ENCODE measurements at regions not wholly inside any gene's neighbourhood (a gene's known extent, or its start where the extent isn't known, plus 50 kb on each side); places are given as distances from the start of the nearest gene placed in this dataset.

DNA sequence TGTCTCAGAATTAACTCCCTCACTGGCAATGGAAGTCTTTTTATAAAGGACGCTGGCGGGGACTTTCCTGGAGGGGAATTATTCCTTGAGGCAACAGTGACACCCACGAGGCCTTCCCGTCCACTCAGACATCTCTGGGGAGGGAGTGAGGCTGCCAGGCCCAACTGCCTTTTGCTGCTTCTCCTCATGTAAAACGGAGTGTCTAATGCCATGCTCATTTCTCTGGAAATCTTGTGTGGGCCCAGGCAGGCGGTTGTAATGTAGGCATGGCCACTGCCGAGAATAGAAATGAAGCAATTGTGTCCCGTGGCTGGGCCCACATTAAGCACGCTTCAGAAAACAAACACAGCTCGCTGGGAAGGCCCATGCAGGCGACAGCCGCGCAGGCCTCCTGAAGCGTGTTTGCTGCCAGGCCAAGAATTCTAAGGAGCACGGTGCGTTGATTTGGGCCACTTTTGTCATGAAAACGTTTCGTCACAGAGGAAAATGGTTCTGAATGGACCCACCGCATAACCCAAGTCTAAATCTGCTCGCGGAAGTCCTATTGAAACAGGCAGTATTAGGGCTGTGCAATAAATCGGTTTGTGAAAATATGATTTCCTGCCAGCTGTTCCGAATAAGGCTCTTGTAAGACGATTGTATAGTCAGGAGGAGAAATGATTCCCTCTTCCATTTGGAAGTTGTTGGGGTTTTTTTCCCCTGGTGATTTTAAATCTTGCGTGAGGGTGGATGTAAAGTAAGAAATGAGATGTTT lies 104.2 kb upstream of the CHST15 start:
- TF ChIP-seq, protein P1, sequence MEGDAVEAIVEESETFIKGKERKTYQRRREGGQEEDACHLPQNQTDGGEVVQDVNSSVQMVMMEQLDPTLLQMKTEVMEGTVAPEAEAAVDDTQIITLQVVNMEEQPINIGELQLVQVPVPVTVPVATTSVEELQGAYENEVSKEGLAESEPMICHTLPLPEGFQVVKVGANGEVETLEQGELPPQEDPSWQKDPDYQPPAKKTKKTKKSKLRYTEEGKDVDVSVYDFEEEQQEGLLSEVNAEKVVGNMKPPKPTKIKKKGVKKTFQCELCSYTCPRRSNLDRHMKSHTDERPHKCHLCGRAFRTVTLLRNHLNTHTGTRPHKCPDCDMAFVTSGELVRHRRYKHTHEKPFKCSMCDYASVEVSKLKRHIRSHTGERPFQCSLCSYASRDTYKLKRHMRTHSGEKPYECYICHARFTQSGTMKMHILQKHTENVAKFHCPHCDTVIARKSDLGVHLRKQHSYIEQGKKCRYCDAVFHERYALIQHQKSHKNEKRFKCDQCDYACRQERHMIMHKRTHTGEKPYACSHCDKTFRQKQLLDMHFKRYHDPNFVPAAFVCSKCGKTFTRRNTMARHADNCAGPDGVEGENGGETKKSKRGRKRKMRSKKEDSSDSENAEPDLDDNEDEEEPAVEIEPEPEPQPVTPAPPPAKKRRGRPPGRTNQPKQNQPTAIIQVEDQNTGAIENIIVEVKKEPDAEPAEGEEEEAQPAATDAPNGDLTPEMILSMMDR (conservative IDR thresholded peaks at IDR 0.05), result no peak
- H3K9me3 ChIP-seq (ENCODE audit: control insufficient read depth, low read depth, low read length), result no peaks in the 10 kb centered on the region
- H4K91ac ChIP-seq (ENCODE audit: insufficient read length, low read depth, low read length), result no peak overlapping the region
- no peak overlapping the region for H3K18ac ChIP-seq (ENCODE audit: insufficient read length, low read depth, low read length)
- Mint-ChIP-seq H3K27me3 (ENCODE audit: low read depth) (peaks cover 4% of the 10 kb centered on the region), H3K9me3 (peaks cover 0 to 7% of the 10 kb centered on the region in 2 experiments; a peak in 2 of 5 replicates), H3K27ac (no peak overlapping the region), H3K4me1 (peaks cover 0 to 11% of the 10 kb centered on the region in 2 experiments; a peak in 2 of 4 replicates), H3K36me3 (ENCODE audit: insufficient read depth in 1 of 3, low read depth in 3 of 3) (peaks cover 0 to 1% (median 0%) of the 10 kb centered on the region in 3 experiments; a peak in 4 of 7 replicates), H3K4me3 (no peak overlapping the region)
- no peaks in the 10 kb centered on the region for H3K4me1 ChIP-seq (ENCODE audit: insufficient read depth, low read length)
- no peak overlapping the region for H2AFZ ChIP-seq (ENCODE audit: low read length)
- no peaks in the 10 kb centered on the region for H4K20me1 ChIP-seq (ENCODE audit: control insufficient read depth, insufficient read depth, insufficient read length)
- H3K9ac ChIP-seq (ENCODE audit: extremely low read depth, insufficient read length, low read length), result no peak overlapping the region
- H3K27ac ChIP-seq (ENCODE audit: insufficient read length, low read depth, low read length), result no peak overlapping the region
- no peaks in the 10 kb centered on the region for H3K79me1 ChIP-seq (ENCODE audit: insufficient read depth, low read depth, low read length, poor library complexity, severe bottlenecking)
- no peak overlapping the region for H3T11ph ChIP-seq (ENCODE audit: low read length)
- no peak overlapping the region for H3K4ac ChIP-seq (ENCODE audit: low read depth, low read length)
- H2AK5ac ChIP-seq (ENCODE audit: insufficient read length, low read length), result no peak overlapping the region
- H4K5ac ChIP-seq (ENCODE audit: insufficient read length, low read depth, low read length), result no peak overlapping the region
- no peaks in the 10 kb centered on the region for H3K79me2 ChIP-seq (ENCODE audit: insufficient read depth, low read length)
- no peak overlapping the region for H2BK20ac ChIP-seq (ENCODE audit: low read depth, low read length, poor library complexity, severe bottlenecking)
- H2BK15ac ChIP-seq (ENCODE audit: low read depth, low read length), result no peak overlapping the region
- H2BK12ac ChIP-seq (ENCODE audit: insufficient read length, low read depth, low read length), result no peak overlapping the region
- H3K14ac ChIP-seq (ENCODE audit: insufficient read depth, low read length), result no peak overlapping the region
- no peak overlapping the region for H4K8ac ChIP-seq (replicated peaks; ENCODE audit: insufficient read length, low read depth, low read length)
- WGBS (ENCODE audit: extremely low coverage, insufficient read length, low lambda C conversion rate), result no CpG with 5 or more reads among the region's 25 CpGs
- H3K4me2 ChIP-seq (ENCODE audit: insufficient read depth, insufficient read length, low read length), result no peak overlapping the region
- H3K23ac ChIP-seq (ENCODE audit: insufficient read length, low read depth, low read length), result no peak overlapping the region
- H3K56ac ChIP-seq (ENCODE audit: insufficient read length, low read depth, low read length), result no peak overlapping the region
- H3K23me2 ChIP-seq (ENCODE audit: insufficient read length, low read depth, low read length, poor library complexity, severe bottlenecking), result no peaks in the 10 kb centered on the region
- H2BK120ac ChIP-seq (ENCODE audit: low read depth, low read length, poor library complexity, severe bottlenecking), result no peak overlapping the region
- DNase-seq, result no peak
- H3K27me3 ChIP-seq (ENCODE audit: insufficient read depth, low read length), result no peaks in the 10 kb centered on the region
- H2BK5ac ChIP-seq (ENCODE audit: insufficient read length, low read length), result no peak overlapping the region
